ENCODE measurements at regions not wholly inside any gene's neighbourhood (a gene's known extent, or its start where the extent isn't known, plus 50 kb on each side); places are given as distances from the start of the nearest gene placed in this dataset.
"Not testable (repeated sequence)": the region's sequence is repeated elsewhere in the genome, so short reads cannot be mapped to it uniquely, and the experiment has no call there.

- TF ChIP-seq CTCF (IDR thresholded peaks at IDR 0.05); EZH2 (IDR thresholded peaks at IDR 0.05; ENCODE audit: borderline replicate concordance, insufficient read depth, low read depth, low read length, poor library complexity, severe bottlenecking): not testable (repeated sequence)
Measured at GRCh38 chr6:154321-155092, 137.8 kb upstream of the DUSP22 start.

All from B cell (primary cell).